ENCODE measurements at regions not wholly inside any gene's neighbourhood (a gene's known extent, or its start where the extent isn't known, plus 50 kb on each side); places are given as distances from the start of the nearest gene placed in this dataset.

DNA sequence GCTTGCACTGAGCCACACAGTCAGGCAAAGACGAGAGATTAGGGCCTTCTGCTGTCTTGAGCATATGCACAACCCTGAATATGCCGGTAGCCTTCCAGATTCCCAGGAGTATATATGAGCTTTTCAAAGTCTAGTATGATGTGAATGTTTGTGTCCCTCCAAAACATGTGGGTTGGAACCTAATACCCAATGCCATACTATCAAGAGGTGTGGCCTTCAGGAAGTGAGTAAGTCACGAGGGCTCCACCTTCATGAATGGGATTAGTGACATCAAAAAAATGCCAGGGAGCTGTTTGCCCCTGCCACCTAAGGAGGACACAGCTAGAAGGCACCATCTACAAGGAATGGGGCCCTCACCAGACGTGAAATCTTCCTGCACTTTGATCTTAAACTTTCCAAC, 105.2 kb downstream of the CH25H start:
- H3K79me2 ChIP-seq (ENCODE audit: insufficient read depth) = no peaks in the 10 kb centered on the region
- H3K4me3 ChIP-seq (ENCODE audit: low read depth in 2 of 2, low read length in 1 of 2) = no peak overlapping the region
- no peak for DNase-seq
- peaks cover 8% of the 10 kb centered on the region; the same call in 1 of the 2 replicates for H3K9me3 ChIP-seq
- POLR2A ChIA-PET = no interaction called here
- H3K27me3 ChIP-seq (ENCODE audit: insufficient read depth) = no peaks in the 10 kb centered on the region
- CTCF ChIA-PET = interaction anchor here (0.7 to 1.1 kb wide), 2 partner anchors 11 to 72 kb away, joined by 3 to 6 read pairs; no protein-coding TSS in a partner anchor
- no peaks in the 10 kb centered on the region for H3K36me3 ChIP-seq (replicated peaks in 1 of 2; ENCODE audit: control insufficient read depth in 1 of 2, insufficient read depth in 2 of 2, low read length in 1 of 2)
- no peak overlapping the region for H2AFZ ChIP-seq (ENCODE audit: low read depth)
- H3K4me2 ChIP-seq = no peak overlapping the region
- peaks cover 6% of the 10 kb centered on the region for H3F3A ChIP-seq (replicated peaks; ENCODE audit: insufficient read depth)
- no peak for TF ChIP-seq FOSL2 (IDR thresholded peaks at IDR 0.05; ENCODE audit: borderline replicate concordance, low read depth)
- TF ChIP-seq, protein P1, sequence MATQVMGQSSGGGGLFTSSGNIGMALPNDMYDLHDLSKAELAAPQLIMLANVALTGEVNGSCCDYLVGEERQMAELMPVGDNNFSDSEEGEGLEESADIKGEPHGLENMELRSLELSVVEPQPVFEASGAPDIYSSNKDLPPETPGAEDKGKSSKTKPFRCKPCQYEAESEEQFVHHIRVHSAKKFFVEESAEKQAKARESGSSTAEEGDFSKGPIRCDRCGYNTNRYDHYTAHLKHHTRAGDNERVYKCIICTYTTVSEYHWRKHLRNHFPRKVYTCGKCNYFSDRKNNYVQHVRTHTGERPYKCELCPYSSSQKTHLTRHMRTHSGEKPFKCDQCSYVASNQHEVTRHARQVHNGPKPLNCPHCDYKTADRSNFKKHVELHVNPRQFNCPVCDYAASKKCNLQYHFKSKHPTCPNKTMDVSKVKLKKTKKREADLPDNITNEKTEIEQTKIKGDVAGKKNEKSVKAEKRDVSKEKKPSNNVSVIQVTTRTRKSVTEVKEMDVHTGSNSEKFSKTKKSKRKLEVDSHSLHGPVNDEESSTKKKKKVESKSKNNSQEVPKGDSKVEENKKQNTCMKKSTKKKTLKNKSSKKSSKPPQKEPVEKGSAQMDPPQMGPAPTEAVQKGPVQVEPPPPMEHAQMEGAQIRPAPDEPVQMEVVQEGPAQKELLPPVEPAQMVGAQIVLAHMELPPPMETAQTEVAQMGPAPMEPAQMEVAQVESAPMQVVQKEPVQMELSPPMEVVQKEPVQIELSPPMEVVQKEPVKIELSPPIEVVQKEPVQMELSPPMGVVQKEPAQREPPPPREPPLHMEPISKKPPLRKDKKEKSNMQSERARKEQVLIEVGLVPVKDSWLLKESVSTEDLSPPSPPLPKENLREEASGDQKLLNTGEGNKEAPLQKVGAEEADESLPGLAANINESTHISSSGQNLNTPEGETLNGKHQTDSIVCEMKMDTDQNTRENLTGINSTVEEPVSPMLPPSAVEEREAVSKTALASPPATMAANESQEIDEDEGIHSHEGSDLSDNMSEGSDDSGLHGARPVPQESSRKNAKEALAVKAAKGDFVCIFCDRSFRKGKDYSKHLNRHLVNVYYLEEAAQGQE (IDR thresholded peaks at IDR 0.05; ENCODE audit: low read depth, low read length) = no peak
- no peak for TF ChIP-seq TEAD4 (IDR thresholded peaks at IDR 0.05; ENCODE audit: borderline replicate concordance, insufficient read depth)
- no peak for TF ChIP-seq NRF1 (IDR thresholded peaks at IDR 0.05; ENCODE audit: low read depth, low read length)
- no peak for TF ChIP-seq EZH2phosphoT487 (IDR thresholded peaks at IDR 0.05; ENCODE audit: borderline replicate concordance, low read depth)
- no peak for TF ChIP-seq SMC3 (IDR thresholded peaks at IDR 0.05; ENCODE audit: low read depth, low read length)
- TF ChIP-seq JUND (IDR thresholded peaks at IDR 0.05) = no peak
- TF ChIP-seq FOXJ3 (CRISPR knock-in tag; IDR thresholded peaks at IDR 0.05) = no peak
- TF ChIP-seq, protein P2, sequence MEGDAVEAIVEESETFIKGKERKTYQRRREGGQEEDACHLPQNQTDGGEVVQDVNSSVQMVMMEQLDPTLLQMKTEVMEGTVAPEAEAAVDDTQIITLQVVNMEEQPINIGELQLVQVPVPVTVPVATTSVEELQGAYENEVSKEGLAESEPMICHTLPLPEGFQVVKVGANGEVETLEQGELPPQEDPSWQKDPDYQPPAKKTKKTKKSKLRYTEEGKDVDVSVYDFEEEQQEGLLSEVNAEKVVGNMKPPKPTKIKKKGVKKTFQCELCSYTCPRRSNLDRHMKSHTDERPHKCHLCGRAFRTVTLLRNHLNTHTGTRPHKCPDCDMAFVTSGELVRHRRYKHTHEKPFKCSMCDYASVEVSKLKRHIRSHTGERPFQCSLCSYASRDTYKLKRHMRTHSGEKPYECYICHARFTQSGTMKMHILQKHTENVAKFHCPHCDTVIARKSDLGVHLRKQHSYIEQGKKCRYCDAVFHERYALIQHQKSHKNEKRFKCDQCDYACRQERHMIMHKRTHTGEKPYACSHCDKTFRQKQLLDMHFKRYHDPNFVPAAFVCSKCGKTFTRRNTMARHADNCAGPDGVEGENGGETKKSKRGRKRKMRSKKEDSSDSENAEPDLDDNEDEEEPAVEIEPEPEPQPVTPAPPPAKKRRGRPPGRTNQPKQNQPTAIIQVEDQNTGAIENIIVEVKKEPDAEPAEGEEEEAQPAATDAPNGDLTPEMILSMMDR (IDR thresholded peaks at IDR 0.05) = no peak
- no peak for TF ChIP-seq GATA2 (CRISPR knock-in tag; IDR thresholded peaks at IDR 0.05)
- TF ChIP-seq, protein P3, sequence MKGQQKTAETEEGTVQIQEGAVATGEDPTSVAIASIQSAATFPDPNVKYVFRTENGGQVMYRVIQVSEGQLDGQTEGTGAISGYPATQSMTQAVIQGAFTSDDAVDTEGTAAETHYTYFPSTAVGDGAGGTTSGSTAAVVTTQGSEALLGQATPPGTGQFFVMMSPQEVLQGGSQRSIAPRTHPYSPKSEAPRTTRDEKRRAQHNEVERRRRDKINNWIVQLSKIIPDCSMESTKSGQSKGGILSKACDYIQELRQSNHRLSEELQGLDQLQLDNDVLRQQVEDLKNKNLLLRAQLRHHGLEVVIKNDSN (IDR thresholded peaks at IDR 0.05; ENCODE audit: borderline replicate concordance, low read depth) = no peak
- TF ChIP-seq RCOR1 (IDR thresholded peaks at IDR 0.05; ENCODE audit: low read length) = no peak
- no peak for TF ChIP-seq POLR2AphosphoS5 (IDR thresholded peaks at IDR 0.05; ENCODE audit: low read depth, low read length)
- no peak for TF ChIP-seq RFX5 (IDR thresholded peaks at IDR 0.05; ENCODE audit: low read length)
- no peak for TF ChIP-seq GABPA (IDR thresholded peaks at IDR 0.05; ENCODE audit: low read depth)
- TF ChIP-seq MEF2A (IDR thresholded peaks at IDR 0.05; ENCODE audit: borderline replicate concordance, low read depth) = no peak
- no peak for TF ChIP-seq CHD2 (IDR thresholded peaks at IDR 0.05; ENCODE audit: low read length, partially characterized antibody)
- TF ChIP-seq, protein P4, sequence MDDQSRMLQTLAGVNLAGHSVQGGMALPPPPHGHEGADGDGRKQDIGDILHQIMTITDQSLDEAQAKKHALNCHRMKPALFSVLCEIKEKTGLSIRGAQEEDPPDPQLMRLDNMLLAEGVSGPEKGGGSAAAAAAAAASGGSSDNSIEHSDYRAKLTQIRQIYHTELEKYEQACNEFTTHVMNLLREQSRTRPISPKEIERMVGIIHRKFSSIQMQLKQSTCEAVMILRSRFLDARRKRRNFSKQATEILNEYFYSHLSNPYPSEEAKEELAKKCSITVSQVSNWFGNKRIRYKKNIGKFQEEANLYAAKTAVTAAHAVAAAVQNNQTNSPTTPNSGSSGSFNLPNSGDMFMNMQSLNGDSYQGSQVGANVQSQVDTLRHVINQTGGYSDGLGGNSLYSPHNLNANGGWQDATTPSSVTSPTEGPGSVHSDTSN (IDR thresholded peaks at IDR 0.05) = no peak
- no peak for TF ChIP-seq SIN3A (IDR thresholded peaks at IDR 0.05; ENCODE audit: borderline replicate concordance, low read depth, low read length)
- no peak for TF ChIP-seq TCF12 (IDR thresholded peaks at IDR 0.05)
- no peak overlapping the region for H3K9ac ChIP-seq
- no peaks in the 10 kb centered on the region for H4K20me1 ChIP-seq (ENCODE audit: insufficient read depth)
- no peaks in the 10 kb centered on the region; the same call in 1 of the 2 replicates for H3K9me2 ChIP-seq
- no peak overlapping the region for H3K27ac ChIP-seq (ENCODE audit: low read depth in 2 of 2, low read length in 1 of 2)
- H3K4me1 ChIP-seq (ENCODE audit: control insufficient read depth in 1 of 2, insufficient read depth in 2 of 2, low read depth in 1 of 2, low read length in 1 of 2) = no peaks in the 10 kb centered on the region
- WGBS (ENCODE audit: low lambda C conversion rate) = 72% methylated on average over 4 of the region's 4 CpGs

All from SK-N-SH (cell line).